GM12801 (cell line): ENCODE measurements at regions not wholly inside any gene's neighbourhood (a gene's known extent, or its start where the extent isn't known, plus 50 kb on each side); places are given as distances from the start of the nearest gene placed in this dataset.

Source experiments
- TF ChIP-seq, protein P1 (sequence below): IDR thresholded peaks from one replicate; pipeline ENCODE4 v1.5.1; 2011; ENCODE audit warnings: control low read depth; ENCODE audit not compliant: insufficient read length; ENCODE audit errors: extremely low read depth

DNA sequence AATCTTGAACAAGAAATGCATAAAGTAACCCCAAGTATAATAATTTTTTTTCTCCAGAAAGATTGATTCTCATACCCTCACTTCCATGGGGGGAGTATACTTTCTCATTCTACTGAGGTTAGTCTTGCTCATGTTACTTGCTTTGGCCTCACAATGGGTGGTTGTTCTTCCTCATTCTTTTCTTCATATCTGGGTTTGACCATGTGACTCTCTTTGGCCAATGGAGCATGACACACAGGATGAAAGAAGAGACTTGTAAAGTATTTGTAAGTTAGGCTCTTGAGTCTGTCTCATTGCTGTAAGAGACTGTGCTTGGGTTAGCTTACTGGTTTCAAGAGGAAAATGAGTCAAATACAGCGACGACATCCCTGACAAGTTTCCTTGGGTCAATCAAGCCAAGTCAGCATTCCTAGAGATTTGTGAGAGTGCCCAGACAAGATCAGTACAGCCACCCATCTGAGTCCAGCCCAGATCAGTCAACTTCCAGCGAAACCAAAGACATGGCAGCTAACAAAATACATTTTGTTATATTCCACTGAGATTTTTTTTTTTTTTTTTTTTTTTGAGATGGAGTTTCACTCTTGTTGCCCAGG lies 970.2 kb downstream of the BCL11A start:
- TF ChIP-seq, protein P1, sequence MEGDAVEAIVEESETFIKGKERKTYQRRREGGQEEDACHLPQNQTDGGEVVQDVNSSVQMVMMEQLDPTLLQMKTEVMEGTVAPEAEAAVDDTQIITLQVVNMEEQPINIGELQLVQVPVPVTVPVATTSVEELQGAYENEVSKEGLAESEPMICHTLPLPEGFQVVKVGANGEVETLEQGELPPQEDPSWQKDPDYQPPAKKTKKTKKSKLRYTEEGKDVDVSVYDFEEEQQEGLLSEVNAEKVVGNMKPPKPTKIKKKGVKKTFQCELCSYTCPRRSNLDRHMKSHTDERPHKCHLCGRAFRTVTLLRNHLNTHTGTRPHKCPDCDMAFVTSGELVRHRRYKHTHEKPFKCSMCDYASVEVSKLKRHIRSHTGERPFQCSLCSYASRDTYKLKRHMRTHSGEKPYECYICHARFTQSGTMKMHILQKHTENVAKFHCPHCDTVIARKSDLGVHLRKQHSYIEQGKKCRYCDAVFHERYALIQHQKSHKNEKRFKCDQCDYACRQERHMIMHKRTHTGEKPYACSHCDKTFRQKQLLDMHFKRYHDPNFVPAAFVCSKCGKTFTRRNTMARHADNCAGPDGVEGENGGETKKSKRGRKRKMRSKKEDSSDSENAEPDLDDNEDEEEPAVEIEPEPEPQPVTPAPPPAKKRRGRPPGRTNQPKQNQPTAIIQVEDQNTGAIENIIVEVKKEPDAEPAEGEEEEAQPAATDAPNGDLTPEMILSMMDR = no peak

DNA sequence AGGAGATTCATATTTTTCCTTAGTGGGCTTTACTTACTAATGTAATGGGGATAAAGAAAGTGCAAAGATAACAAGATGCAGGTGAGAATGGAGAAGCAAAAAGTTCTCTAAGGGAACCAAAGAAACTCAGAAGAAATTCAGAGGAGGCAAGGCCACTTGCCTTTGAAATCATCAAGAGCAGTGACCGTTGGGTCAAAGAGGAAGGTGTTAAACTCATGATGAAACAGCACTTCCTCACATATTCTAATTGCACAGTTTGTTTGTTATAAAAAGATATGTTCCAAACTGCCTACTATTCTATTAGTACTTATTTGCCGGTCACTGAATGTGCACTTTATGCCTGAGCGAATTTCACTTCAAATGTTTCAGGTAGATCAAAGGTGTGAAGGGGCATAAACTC lies 975.1 kb downstream of the BCL11A start:
- TF ChIP-seq, protein P1 = no peak

DNA sequence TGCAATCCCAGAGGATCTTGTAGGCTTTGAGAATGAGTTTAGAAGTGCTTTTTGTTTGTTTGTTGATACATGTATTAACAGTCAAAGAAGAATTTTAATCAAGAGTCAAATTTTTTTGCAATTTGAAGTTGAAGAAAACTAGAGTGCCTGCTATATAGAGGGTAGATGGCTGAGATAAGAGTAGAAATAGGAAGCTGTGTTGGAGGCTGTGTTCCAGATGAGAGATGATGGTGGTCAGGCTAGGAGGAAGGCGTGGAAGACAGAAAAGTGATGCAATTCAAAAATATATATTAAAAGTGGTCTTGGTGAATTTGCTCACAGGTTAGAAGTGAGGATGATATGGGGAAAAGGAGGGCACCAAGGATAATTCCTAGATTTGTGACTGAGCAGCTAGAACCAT lies 978.3 kb downstream of the BCL11A start:
- TF ChIP-seq, protein P1 = no peak

DNA sequence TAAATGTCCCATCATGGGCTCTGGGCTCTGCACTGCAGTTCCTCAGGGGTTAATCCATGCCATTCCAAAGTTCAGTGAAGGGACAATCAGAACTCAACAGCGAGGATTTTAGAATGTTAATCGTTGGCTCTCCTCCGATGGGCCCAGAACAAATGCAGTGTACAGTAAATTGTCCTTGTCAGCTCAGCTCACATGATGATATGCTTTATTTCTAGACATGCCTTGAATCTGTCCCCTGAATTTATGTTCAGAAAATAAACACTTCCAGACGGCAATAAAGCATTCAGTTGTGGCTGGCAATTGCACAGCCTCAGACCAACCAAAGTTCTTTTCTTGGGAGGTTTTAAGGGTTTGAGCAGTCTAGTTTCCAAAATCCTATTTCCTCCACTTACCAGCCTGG lies 981.2 kb downstream of the BCL11A start:
- TF ChIP-seq, protein P1 = no peak

DNA sequence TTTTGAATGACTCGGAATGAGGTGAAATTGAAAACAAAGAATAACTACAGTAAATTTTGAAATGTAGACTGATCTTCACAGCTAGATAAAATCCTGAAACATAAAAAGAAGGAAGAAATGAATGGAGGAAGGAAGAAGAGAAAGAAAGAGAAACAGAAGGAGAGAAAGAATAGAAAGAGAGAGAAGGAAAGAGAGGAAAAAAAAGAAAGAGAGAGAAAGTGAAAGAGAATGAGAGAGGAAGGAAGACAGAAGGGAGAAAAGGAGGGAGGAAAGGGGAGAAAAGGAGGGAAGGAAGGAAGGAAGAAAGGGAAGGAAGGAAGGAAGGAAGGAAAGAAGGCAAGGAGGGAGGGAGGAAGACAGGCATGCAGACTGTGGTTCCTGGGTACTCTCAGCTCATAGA lies 982.6 kb downstream of the BCL11A start:
- TF ChIP-seq, protein P1 = no peak

DNA sequence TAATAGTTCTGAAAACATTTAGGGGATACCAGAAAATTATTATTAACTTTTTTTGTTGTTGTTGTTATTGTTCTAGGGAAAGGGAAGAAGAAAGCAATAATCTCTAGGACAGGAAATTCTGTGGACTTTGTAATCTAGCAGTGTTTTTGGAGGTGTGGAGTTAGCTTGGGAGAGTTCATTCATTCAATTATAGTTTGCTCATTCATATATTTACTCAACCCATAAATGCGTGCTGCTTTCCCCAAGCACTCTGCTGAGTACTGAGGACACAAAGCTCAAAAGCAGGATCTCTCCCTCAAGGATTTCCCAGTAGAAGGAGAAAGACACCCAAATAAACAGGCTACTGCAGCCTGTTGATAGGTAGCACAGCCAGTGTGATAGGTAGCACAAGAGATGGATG lies 984.3 kb downstream of the BCL11A start:
- TF ChIP-seq, protein P1 = no peak

DNA sequence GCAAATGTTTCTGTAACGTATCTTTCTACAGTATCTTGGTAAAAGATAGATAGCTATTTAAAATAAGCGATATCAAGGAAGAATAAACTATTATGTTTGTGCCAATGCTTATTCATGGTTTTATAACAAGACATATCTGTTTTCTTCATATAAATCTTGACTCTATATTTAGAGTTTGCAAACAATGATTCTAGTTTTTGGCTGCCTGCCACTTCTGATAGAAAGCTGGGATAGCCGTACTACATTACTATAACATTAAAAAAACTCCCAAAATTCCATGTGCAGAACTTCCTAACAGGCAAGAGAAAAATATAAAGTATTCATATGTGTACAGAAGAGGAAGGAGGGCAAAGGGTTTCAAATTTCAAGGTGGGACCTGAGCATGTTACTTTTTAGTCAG lies 985.0 kb downstream of the BCL11A start:
- TF ChIP-seq, protein P1 = no peak

DNA sequence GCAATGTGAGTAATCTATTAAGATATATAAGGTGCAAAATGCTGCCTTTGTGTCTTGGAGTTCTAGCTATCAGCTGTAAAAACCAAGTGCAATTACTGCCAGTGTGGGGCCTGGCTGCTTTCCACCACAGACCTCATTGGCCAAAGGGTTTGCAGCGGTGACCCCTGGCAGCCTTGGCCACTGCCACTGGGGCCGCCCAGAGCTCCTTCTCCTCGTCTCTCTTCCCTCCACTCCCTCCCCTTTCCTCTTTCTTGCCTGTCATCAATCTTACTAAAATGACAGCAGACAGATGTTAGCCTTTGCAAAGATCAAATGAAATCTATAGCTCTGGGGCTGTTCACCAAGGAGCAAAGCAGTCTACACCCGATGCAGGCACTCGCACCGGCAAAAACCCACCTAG lies 986.3 kb downstream of the BCL11A start:
- TF ChIP-seq, protein P1 = no peak
